ENCODE measurements at regions not wholly inside any gene's neighbourhood (a gene's known extent, or its start where the extent isn't known, plus 50 kb on each side); places are given as distances from the start of the nearest gene placed in this dataset.

DNA sequence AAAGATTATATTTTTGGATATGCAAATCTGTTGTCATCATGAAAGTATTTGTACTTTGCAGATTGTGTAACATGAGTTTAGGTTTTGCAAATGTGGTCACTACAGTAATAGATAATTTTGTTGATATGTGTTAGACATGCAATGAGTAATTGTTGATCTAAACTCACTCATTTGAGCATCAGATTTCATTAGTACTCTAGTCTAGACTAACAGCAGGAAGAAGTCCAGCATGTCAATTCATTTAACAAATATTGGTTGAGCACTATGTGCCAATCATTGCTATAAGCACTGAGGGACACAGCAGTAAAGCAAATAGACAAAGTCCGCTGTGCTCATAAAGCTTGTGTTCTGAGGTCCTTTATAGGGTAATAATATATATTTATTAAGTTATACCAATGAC lies 350.0 kb downstream of the USP25 start:
- no peak overlapping the region for H3K4me2 ChIP-seq (ENCODE audit: unreplicated experiment)
- in situ Hi-C loops (cut with MboI) = loop anchor here (10.0 to 25.0 kb wide), 3 partner anchors 115 to 507 kb away; no protein-coding TSS in a partner anchor
- 96 to 97% methylated on average over 1 of the region's 1 CpG for WGBS, 2 experiments (ENCODE audit: low coverage in 1 of 2, low lambda C conversion rate in 2 of 2, missing lambda C conversion rate in 2 of 2)
- no peaks in the 10 kb centered on the region for H3K27me3 ChIP-seq (replicated peaks; ENCODE audit: insufficient read depth)
- no peak for TF ChIP-seq EZH2 (IDR thresholded peaks at IDR 0.05; ENCODE audit: insufficient read depth, poor library complexity, severe bottlenecking)
- TF ChIP-seq EZH2phosphoT487 (IDR thresholded peaks at IDR 0.05; ENCODE audit: insufficient read depth, low read depth) = no peak
- no peak overlapping the region for H3K4me3 ChIP-seq
- no peaks in the 10 kb centered on the region for H3K9me2 ChIP-seq (ENCODE audit: insufficient read depth)
- no peak overlapping the region for H3K27ac ChIP-seq
- no peaks in the 10 kb centered on the region for H3K36me3 ChIP-seq (ENCODE audit: low read depth)
- no peak overlapping the region for H2AFZ ChIP-seq
- H3F3A ChIP-seq (ENCODE audit: insufficient read depth) = peaks cover 5% of the 10 kb centered on the region; the same call in 1 of the 2 replicates
- DNase-seq = peak; percentile 64
- H3K4me1 ChIP-seq (ENCODE audit: insufficient read depth) = peaks cover 39% of the 10 kb centered on the region
- no peaks in the 10 kb centered on the region for H3K79me2 ChIP-seq (ENCODE audit: insufficient read depth)
- H4K20me1 ChIP-seq (ENCODE audit: insufficient read depth) = no peaks in the 10 kb centered on the region
- no peak overlapping the region for H3K9ac ChIP-seq
- no peaks in the 10 kb centered on the region for H3K9me3 ChIP-seq (ENCODE audit: low read depth)

DNA sequence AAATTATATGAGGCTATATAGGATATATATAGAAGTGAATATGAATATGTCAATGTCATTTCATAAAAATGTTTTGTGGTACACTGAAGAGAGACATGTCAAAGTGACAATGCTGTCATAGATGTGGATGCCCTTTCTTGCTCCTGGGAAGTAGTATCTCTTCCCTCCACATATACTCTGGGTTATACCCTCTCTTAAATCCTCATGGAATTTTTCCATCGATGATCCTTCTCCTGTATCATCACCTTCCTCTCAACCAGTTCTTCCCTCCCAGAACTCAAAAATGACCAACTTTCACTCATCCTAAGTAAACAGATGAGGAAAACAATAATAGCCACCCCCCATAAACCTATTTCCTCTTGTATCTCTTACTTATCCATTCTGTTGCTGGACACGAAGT lies 351.5 kb downstream of the USP25 start:
- in situ Hi-C loops (cut with MboI) = loop anchor here (10.0 to 25.0 kb wide), 3 partner anchors 113 to 506 kb away; no protein-coding TSS in a partner anchor
- no peaks in the 10 kb centered on the region for H3K36me3 ChIP-seq (ENCODE audit: low read depth)
- H3K79me2 ChIP-seq (ENCODE audit: insufficient read depth) = no peaks in the 10 kb centered on the region
- H3K27me3 ChIP-seq (replicated peaks; ENCODE audit: insufficient read depth) = no peaks in the 10 kb centered on the region
- peaks cover 19% of the 10 kb centered on the region for H3F3A ChIP-seq (ENCODE audit: insufficient read depth)
- no peak overlapping the region for H3K4me3 ChIP-seq
- no peak for DNase-seq
- H3K9ac ChIP-seq = no peak overlapping the region
- H3K9me3 ChIP-seq (ENCODE audit: low read depth) = no peaks in the 10 kb centered on the region
- peaks cover 46% of the 10 kb centered on the region for H3K4me1 ChIP-seq (ENCODE audit: insufficient read depth)
- no peak overlapping the region for H3K4me2 ChIP-seq (ENCODE audit: unreplicated experiment)
- H3K9me2 ChIP-seq (ENCODE audit: insufficient read depth) = no peaks in the 10 kb centered on the region
- H3K27ac ChIP-seq = no peak overlapping the region
- TF ChIP-seq EZH2 (IDR thresholded peaks at IDR 0.05; ENCODE audit: insufficient read depth, poor library complexity, severe bottlenecking) (no peak), EZH2phosphoT487 (IDR thresholded peaks at IDR 0.05; ENCODE audit: insufficient read depth, low read depth) (no peak)
- 92 to 94% methylated on average over 2 of the region's 2 CpGs for WGBS, 2 experiments (ENCODE audit: low coverage in 1 of 2, low lambda C conversion rate in 2 of 2, missing lambda C conversion rate in 2 of 2)
- H4K20me1 ChIP-seq (ENCODE audit: insufficient read depth) = no peaks in the 10 kb centered on the region
- peak overlapping the region; percentile 82; the same call in 1 of the 2 replicates for H2AFZ ChIP-seq

DNA sequence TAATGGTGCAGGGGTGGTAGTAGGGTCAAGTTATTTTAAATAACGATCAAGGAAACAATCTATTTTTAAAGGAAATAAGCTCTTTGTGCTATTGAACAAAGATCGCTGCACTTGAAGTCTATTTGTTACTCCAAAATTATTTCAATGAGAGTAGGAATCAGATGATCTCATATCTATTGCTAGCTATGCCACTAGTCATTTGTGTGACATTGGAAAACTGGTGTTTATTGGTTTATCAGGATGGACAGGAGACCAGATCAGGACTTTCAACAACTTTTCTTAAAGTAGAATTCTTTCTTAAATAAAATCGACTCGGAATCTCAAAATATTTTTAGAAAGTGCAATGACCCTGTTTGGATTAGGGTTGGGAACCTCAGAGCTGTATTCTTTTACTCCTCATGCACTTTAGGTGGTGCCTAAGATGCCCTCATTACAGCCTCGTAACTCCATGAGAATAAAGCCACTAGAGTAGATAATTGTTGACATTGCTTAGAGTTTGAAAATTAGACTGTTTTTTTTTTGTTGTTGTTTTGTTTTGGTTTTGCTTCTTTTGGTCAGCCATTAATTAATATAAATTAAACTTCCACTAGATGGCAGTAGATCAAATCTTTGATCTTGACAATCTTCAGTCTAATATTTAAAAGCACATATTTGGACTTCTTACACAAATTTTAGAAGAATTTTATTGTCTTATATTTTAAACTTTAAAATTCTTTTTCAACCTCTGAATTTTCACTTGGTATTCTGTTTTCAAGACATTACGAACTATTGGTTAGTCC lies 352.4 kb downstream of the USP25 start:
- Histone ChIP-seq H2AFZ (peak overlapping the region; percentile 82), H3K27me3 (replicated peaks; ENCODE audit: insufficient read depth) (no peaks in the 10 kb centered on the region), H3K9ac (peak overlapping the region; percentile 38), H3K36me3 (ENCODE audit: low read depth) (no peaks in the 10 kb centered on the region), H3K9me2 (ENCODE audit: insufficient read depth) (no peaks in the 10 kb centered on the region), H3K79me2 (ENCODE audit: insufficient read depth) (no peaks in the 10 kb centered on the region), H3K4me3 (peak overlapping the region; percentile 52), H3K9me3 (ENCODE audit: low read depth) (no peaks in the 10 kb centered on the region), H3K4me1 (ENCODE audit: insufficient read depth) (peaks cover 46% of the 10 kb centered on the region), H3K4me2 (ENCODE audit: unreplicated experiment) (peak overlapping the region; percentile 68), H4K20me1 (ENCODE audit: insufficient read depth) (no peaks in the 10 kb centered on the region), H3K27ac (no peak overlapping the region), H3F3A (ENCODE audit: insufficient read depth) (peaks cover 19% of the 10 kb centered on the region)
- in situ Hi-C loops (cut with MboI) = loop anchor here (10.0 to 25.0 kb wide), 3 partner anchors 113 to 505 kb away; no protein-coding TSS in a partner anchor
- DNase-seq = peak; percentile 72
- WGBS, 2 experiments (ENCODE audit: low coverage in 1 of 2, low lambda C conversion rate in 2 of 2, missing lambda C conversion rate in 2 of 2) = 29 to 35% methylated on average over 6 of the region's 6 CpGs
- TF ChIP-seq EZH2phosphoT487 (IDR thresholded peaks at IDR 0.05; ENCODE audit: insufficient read depth, low read depth) = no peak
- TF ChIP-seq EZH2 (IDR thresholded peaks at IDR 0.05; ENCODE audit: insufficient read depth, poor library complexity, severe bottlenecking) = no peak

GRCh38 chr21:16084776-16085364 lies 355.1 kb downstream of the USP25 start:
- no peaks in the 10 kb centered on the region for H4K20me1 ChIP-seq (ENCODE audit: insufficient read depth)
- H2AFZ ChIP-seq = peak overlapping the region; percentile 59
- TF ChIP-seq EZH2phosphoT487 (IDR thresholded peaks at IDR 0.05; ENCODE audit: insufficient read depth, low read depth) = no peak
- TF ChIP-seq EZH2 (IDR thresholded peaks at IDR 0.05; ENCODE audit: insufficient read depth, poor library complexity, severe bottlenecking) = no peak
- in situ Hi-C loops (cut with MboI) = loop anchor here (10.0 to 25.0 kb wide), 3 partner anchors 110 to 502 kb away; no protein-coding TSS in a partner anchor
- WGBS, 2 experiments (ENCODE audit: low coverage in 1 of 2, low lambda C conversion rate in 2 of 2, missing lambda C conversion rate in 2 of 2) = 19 to 30% methylated on average over 7 of the region's 7 CpGs
- no peaks in the 10 kb centered on the region for H3K27me3 ChIP-seq (replicated peaks; ENCODE audit: insufficient read depth)
- H3K4me1 ChIP-seq (ENCODE audit: insufficient read depth) = peaks cover 37% of the 10 kb centered on the region
- H3K79me2 ChIP-seq (ENCODE audit: insufficient read depth) = no peaks in the 10 kb centered on the region
- H3K9me3 ChIP-seq (ENCODE audit: low read depth) = no peaks in the 10 kb centered on the region
- peak overlapping the region; percentile 52 for H3K9ac ChIP-seq
- H3K4me2 ChIP-seq (ENCODE audit: unreplicated experiment) = peak overlapping the region; percentile 69
- H3K9me2 ChIP-seq (ENCODE audit: insufficient read depth) = no peaks in the 10 kb centered on the region
- H3K36me3 ChIP-seq (ENCODE audit: low read depth) = no peaks in the 10 kb centered on the region
- H3K4me3 ChIP-seq = peak overlapping the region; percentile 61
- H3F3A ChIP-seq (ENCODE audit: insufficient read depth) = peaks cover 19% of the 10 kb centered on the region
- DNase-seq = peak; percentile 85
- peak overlapping the region; percentile 70 for H3K27ac ChIP-seq

Data from GM23248 (cell line).